Natural killer cell (primary cell): ENCODE measurements at regions not wholly inside any gene's neighbourhood (a gene's known extent, or its start where the extent isn't known, plus 50 kb on each side); places are given as distances from the start of the nearest gene placed in this dataset.

Experiments used
- ATAC-seq, 3 donors: fragments of 150-1000 bp in 2 of 3; fragments of 200-7000 bp in 1 of 3; cut with Tn5 transposase; 1 replicate in 1 of 3; 2 replicates in 2 of 3; pipeline ENCODE4 v1.10.0; 2021; ENCODE audit warnings: mild to moderate bottlenecking in 2 of 3, moderate library complexity in 2 of 3
- DNase-seq, 2 donors: peaks; one replicate each; pipeline versions ENCODE4 v3.0.0 to v3.0.0-alpha.2; 2013 to 2021; ENCODE audit warnings: mixed read lengths in 1 of 2
- H3K27ac ChIP-seq: one replicate; pipeline ENCODE4 v1.5.1; 2013; ENCODE audit warnings: mild to moderate bottlenecking, low read length
- H3K27me3 ChIP-seq: one replicate; pipeline ENCODE4 v1.6.1; 2013; ENCODE audit warnings: low read length; ENCODE audit not compliant: control insufficient read depth, insufficient read depth
- H3K36me3 ChIP-seq: one replicate; pipeline ENCODE4 v1.6.1; 2013; ENCODE audit warnings: low read length; ENCODE audit not compliant: control insufficient read depth, insufficient read depth
- H3K4me1 ChIP-seq: one replicate; pipeline ENCODE4 v1.6.1; 2013; ENCODE audit warnings: low read length; ENCODE audit not compliant: control insufficient read depth, insufficient read depth
- H3K4me3 ChIP-seq: one replicate; pipeline ENCODE4 v1.5.1; 2013; ENCODE audit warnings: low read length
- H3K9me3 ChIP-seq: one replicate; pipeline ENCODE4 v1.6.1; 2013; ENCODE audit warnings: low read length; ENCODE audit not compliant: control insufficient read depth, insufficient read depth
- H3K27ac Mint-ChIP-seq, 2 donors: one replicate each; pipeline ENCODE4 v1.8.0; 2022; ENCODE audit warnings: mild to moderate bottlenecking in 2 of 2, mixed read lengths in 2 of 2, moderate library complexity in 1 of 2
- H3K27me3 Mint-ChIP-seq, 2 donors: one replicate each; pipeline ENCODE4 v1.8.0; 2022; ENCODE audit warnings: low read depth in 2 of 2, mixed read lengths in 2 of 2
- H3K36me3 Mint-ChIP-seq: one replicate; pipeline ENCODE4 v1.8.0; 2022; ENCODE audit warnings: mixed read lengths
- H3K4me1 Mint-ChIP-seq, 2 donors: one replicate each; pipeline ENCODE4 v1.8.0; 2022; ENCODE audit warnings: mixed read lengths in 2 of 2
- H3K4me3 Mint-ChIP-seq: one replicate; pipeline ENCODE4 v1.8.0; 2022; ENCODE audit warnings: mild to moderate bottlenecking, moderate library complexity, mixed read lengths
- H3K9me3 Mint-ChIP-seq, 2 donors: one replicate each; pipeline ENCODE4 v1.8.0; 2022; ENCODE audit warnings: mixed read lengths in 2 of 2
- WGBS: methylation state at CpG from one replicate; pipeline ENCODE4 v1.1.7; 2013; ENCODE audit warnings: missing lambda C conversion rate; ENCODE audit not compliant: insufficient coverage; 5-methylcytosine and 5-hydroxymethylcytosine counted together
- intact Hi-C: fragments of 100-400 bp; cut with micrococcal nuclease; formaldehyde crosslinking; loops from one replicate; pipeline ENCODE4 v1.14.2; 2022
- TF ChIP-seq, protein P1 (sequence below): fragments of 200-600 bp; IDR thresholded peaks from one replicate; pipeline ENCODE4 v1.8.0; 2022; ENCODE audit warnings: antibody characterized with exemption

DNA sequence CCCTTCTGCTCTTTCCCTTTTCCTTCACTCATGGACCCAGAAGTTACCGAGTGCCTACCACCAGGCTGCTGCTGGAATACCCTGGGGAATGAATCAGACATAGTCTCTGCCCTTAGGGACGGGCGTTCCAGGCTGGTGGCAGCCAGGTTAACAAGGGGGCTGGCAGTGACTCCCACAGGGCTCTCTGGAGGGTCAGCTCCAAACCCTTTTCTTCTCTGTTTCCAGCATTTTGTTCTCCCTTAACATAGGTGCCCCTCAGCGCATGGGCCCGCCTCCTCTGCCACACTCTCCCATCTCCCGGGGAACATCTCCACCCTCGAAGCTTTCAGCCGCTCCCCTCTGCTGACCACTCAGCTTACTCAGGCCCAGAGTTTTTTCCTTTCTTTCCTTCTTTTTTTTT lies 62.9 kb upstream of the LRP8 start:
- DNase-seq (no peak), ATAC-seq (no peak)
- Histone ChIP-seq H3K27ac (no peak overlapping the region), H3K9me3 (no peaks in the 10 kb centered on the region), H3K4me1 (peaks cover 12% of the 10 kb centered on the region), H3K36me3 (no peaks in the 10 kb centered on the region), H3K27me3 (no peaks in the 10 kb centered on the region), H3K4me3 (no peak overlapping the region)
- Mint-ChIP-seq H3K27me3 (peaks cover 8 to 12% of the 10 kb centered on the region in 2 donors), H3K4me3 (no peak overlapping the region), H3K36me3 (no peaks in the 10 kb centered on the region), H3K9me3 (no peaks in the 10 kb centered on the region), H3K4me1 (no peaks in the 10 kb centered on the region), H3K27ac (no peak overlapping the region)
- 93% methylated on average over 8 of the region's 8 CpGs for WGBS
- intact Hi-C loops: no loop called here
- TF ChIP-seq, protein P1, sequence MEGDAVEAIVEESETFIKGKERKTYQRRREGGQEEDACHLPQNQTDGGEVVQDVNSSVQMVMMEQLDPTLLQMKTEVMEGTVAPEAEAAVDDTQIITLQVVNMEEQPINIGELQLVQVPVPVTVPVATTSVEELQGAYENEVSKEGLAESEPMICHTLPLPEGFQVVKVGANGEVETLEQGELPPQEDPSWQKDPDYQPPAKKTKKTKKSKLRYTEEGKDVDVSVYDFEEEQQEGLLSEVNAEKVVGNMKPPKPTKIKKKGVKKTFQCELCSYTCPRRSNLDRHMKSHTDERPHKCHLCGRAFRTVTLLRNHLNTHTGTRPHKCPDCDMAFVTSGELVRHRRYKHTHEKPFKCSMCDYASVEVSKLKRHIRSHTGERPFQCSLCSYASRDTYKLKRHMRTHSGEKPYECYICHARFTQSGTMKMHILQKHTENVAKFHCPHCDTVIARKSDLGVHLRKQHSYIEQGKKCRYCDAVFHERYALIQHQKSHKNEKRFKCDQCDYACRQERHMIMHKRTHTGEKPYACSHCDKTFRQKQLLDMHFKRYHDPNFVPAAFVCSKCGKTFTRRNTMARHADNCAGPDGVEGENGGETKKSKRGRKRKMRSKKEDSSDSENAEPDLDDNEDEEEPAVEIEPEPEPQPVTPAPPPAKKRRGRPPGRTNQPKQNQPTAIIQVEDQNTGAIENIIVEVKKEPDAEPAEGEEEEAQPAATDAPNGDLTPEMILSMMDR: no peak

DNA sequence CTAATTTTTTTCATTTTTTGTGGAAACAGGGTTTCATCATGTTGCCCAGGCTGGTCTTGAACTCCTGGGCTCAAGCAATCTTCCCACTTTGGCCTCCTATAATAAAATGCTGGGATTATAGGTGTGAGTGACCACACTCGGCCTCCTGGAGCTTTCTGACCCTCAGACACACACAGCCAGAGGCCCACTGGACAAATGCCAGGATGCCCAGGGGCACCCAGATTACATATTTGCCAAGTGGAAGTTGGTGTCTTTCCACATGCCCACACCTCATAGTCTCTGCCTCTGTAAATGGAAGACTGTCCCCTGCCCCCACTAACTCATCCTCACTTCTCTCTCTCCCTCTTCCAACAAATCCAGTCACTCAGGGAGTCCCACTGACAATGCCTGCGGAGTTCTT lies 63.4 kb upstream of the LRP8 start:
- peaks cover 12% of the 10 kb centered on the region for H3K4me1 ChIP-seq
- no peaks in the 10 kb centered on the region for H3K4me1 Mint-ChIP-seq
- DNase-seq (no peak), ATAC-seq (no peak)
- H3K27ac ChIP-seq: no peak overlapping the region
- no peaks in the 10 kb centered on the region for H3K36me3 Mint-ChIP-seq
- H3K4me3 ChIP-seq: no peak overlapping the region
- no peaks in the 10 kb centered on the region for H3K9me3 ChIP-seq
- H3K27me3 Mint-ChIP-seq: peaks cover 6% of the 10 kb centered on the region in 2 donors
- no peak overlapping the region for H3K27ac Mint-ChIP-seq
- 65% methylated on average over 2 of the region's 2 CpGs for WGBS
- no peaks in the 10 kb centered on the region for H3K36me3 ChIP-seq
- H3K27me3 ChIP-seq: no peaks in the 10 kb centered on the region
- no peak overlapping the region for H3K4me3 Mint-ChIP-seq
- intact Hi-C loops: no loop called here
- no peaks in the 10 kb centered on the region for H3K9me3 Mint-ChIP-seq
- TF ChIP-seq, protein P1: no peak

DNA sequence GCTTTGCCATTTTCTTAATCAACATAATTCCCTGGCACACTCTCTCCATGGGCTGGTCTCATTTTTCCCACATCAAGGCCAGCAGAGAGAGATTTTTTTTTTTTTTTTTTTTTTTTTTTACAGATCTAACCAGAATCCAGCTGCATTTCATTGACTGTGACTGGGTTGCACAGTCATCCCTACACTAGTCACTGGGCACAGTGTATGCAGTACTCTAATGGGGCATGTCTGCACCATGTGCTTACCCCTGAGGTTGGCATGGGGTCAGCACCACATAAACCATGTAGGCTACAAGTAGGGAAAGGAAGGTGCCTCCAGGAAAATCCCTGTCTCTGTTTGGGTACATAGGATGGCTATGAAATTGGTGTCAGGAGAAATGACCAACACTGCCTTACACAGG lies 64.1 kb upstream of the LRP8 start:
- no peaks in the 10 kb centered on the region for H3K9me3 Mint-ChIP-seq
- H3K27me3 ChIP-seq: no peaks in the 10 kb centered on the region
- H3K9me3 ChIP-seq: no peaks in the 10 kb centered on the region
- H3K4me1 ChIP-seq: peaks cover 12% of the 10 kb centered on the region
- no peaks in the 10 kb centered on the region for H3K36me3 Mint-ChIP-seq
- H3K4me3 Mint-ChIP-seq: no peak overlapping the region
- no peak overlapping the region for H3K4me3 ChIP-seq
- peaks cover 0 to 4% of the 10 kb centered on the region in 2 donors for H3K27me3 Mint-ChIP-seq
- DNase-seq (no peak), ATAC-seq (no peak)
- H3K27ac ChIP-seq: no peak overlapping the region
- TF ChIP-seq, protein P1: no peak
- H3K27ac Mint-ChIP-seq: no peak overlapping the region
- H3K4me1 Mint-ChIP-seq: no peaks in the 10 kb centered on the region
- intact Hi-C loops: no loop called here
- no peaks in the 10 kb centered on the region for H3K36me3 ChIP-seq

DNA sequence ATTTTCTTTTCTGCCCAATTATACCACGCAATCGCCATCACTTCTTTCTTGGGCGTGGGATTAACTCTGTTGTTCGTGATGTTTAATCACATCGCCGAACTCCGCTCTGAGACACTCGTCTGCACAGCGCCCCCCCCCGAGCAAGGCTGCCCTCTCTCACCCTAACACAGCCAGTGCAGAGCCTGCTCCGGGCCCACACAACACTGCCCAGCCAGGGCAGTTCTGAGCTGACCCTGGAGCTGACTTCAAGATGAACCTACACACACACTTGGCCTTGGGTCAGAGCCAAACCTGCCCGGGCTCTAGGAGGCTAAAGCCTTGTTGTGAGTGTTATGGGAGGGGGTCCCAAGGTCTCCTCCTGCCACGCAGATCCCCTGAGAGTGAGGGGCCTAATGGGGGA lies 64.6 kb upstream of the LRP8 start:
- no peaks in the 10 kb centered on the region for H3K36me3 ChIP-seq
- H3K4me1 Mint-ChIP-seq: no peaks in the 10 kb centered on the region
- intact Hi-C loops: no loop called here
- no peaks in the 10 kb centered on the region for H3K9me3 ChIP-seq
- no peak for ATAC-seq
- H3K4me3 ChIP-seq: no peak overlapping the region
- H3K36me3 Mint-ChIP-seq: no peaks in the 10 kb centered on the region
- no peak overlapping the region for H3K27ac ChIP-seq
- no peaks in the 10 kb centered on the region for H3K9me3 Mint-ChIP-seq
- peaks cover 12% of the 10 kb centered on the region for H3K4me1 ChIP-seq
- 91% methylated on average over 13 of the region's 13 CpGs for WGBS
- no peak overlapping the region for H3K4me3 Mint-ChIP-seq
- peaks cover 0 to 4% of the 10 kb centered on the region in 2 donors for H3K27me3 Mint-ChIP-seq
- no peak for DNase-seq
- TF ChIP-seq, protein P1: no peak
- H3K27ac Mint-ChIP-seq: no peak overlapping the region
- no peaks in the 10 kb centered on the region for H3K27me3 ChIP-seq
